Hepatocyte (in vitro differentiated cells): ENCODE measurements at regions not wholly inside any gene's neighbourhood (a gene's known extent, or its start where the extent isn't known, plus 50 kb on each side); places are given as distances from the start of the nearest gene placed in this dataset.

Experiments used
- DNase-seq: peaks from one replicate; pipeline ENCODE4 v3.0.0-alpha.2; 2016; ENCODE audit warnings: low spot score
- H2AFZ ChIP-seq: fragments of 200-600 bp; sonication (generic); 2 replicates; pipeline ENCODE4 v1.6.0; 2016; ENCODE audit warnings: antibody characterized with exemption, mild to moderate bottlenecking
- H3K27ac ChIP-seq: fragments of 200-600 bp; sonication (generic); 2 replicates; pipeline ENCODE4 v1.5.1; 2016; ENCODE audit warnings: mild to moderate bottlenecking
- H3K27me3 ChIP-seq: fragments of 200-600 bp; sonication (generic); 2 replicates; pipeline ENCODE4 v1.6.1; 2016
- H3K36me3 ChIP-seq: fragments of 200-600 bp; sonication (generic); replicated peaks from 2 replicates; pipeline ENCODE4 v1.5.1; 2016; ENCODE audit warnings: low read depth; ENCODE audit not compliant: insufficient read depth
- H3K4me1 ChIP-seq: fragments of 200-600 bp; sonication (generic); 2 replicates; pipeline ENCODE4 v1.5.1; 2016; ENCODE audit warnings: mild to moderate bottlenecking, moderate library complexity; ENCODE audit not compliant: insufficient read depth
- H3K4me2 ChIP-seq: fragments of 200-600 bp; sonication (generic); 2 replicates; pipeline ENCODE4 v1.6.0; 2016
- H3K4me3 ChIP-seq: fragments of 200-600 bp; sonication (generic); 2 replicates; pipeline ENCODE4 v1.5.1; 2016; ENCODE audit warnings: mild to moderate bottlenecking
- H3K79me2 ChIP-seq: fragments of 200-600 bp; sonication (generic); 2 replicates; pipeline ENCODE4 v1.6.0; 2017; ENCODE audit warnings: mild to moderate bottlenecking
- H3K9me2 ChIP-seq: fragments of 200-600 bp; sonication (generic); replicated peaks from 2 replicates; pipeline ENCODE4 v1.6.0; 2017; ENCODE audit warnings: mild to moderate bottlenecking; ENCODE audit not compliant: insufficient read depth
- H3K9me3 ChIP-seq: fragments of 200-600 bp; sonication (generic); 2 replicates; pipeline ENCODE4 v1.5.1; 2016; ENCODE audit warnings: low read depth, mild to moderate bottlenecking
- H4K20me1 ChIP-seq: fragments of 200-600 bp; sonication (generic); 2 replicates; pipeline ENCODE4 v1.6.0; 2016; ENCODE audit warnings: mild to moderate bottlenecking; ENCODE audit not compliant: insufficient read depth, poor library complexity, severe bottlenecking
- EZH2 ChIP-seq: fragments of 200-600 bp; sonication (generic); IDR thresholded peaks from 2 replicates; pipeline ENCODE4 v1.6.1; 2016; ENCODE audit warnings: antibody characterized with exemption, mild to moderate bottlenecking, borderline replicate concordance
- EZH2phosphoT487 ChIP-seq: fragments of 200-600 bp; sonication (generic); IDR thresholded peaks from one replicate; pipeline ENCODE4 v1.6.1; 2018; ENCODE audit warnings: antibody characterized with exemption, mild to moderate bottlenecking, low read depth, moderate library complexity; ENCODE audit not compliant: unreplicated experiment, severe bottlenecking
- WGBS: methylation state at CpG from one replicate; pipeline ENCODE4 v1.1.6; 2016; ENCODE audit warnings: low lambda C conversion rate; ENCODE audit errors: missing lambda C conversion rate; 5-methylcytosine and 5-hydroxymethylcytosine counted together
- TF ChIP-seq, protein P1 (sequence below): fragments of 200-600 bp; sonication (generic); IDR thresholded peaks from 2 replicates; pipeline ENCODE4 v1.5.1; 2016; ENCODE audit warnings: antibody characterized with exemption, mild to moderate bottlenecking; ENCODE audit not compliant: poor library complexity

DNA sequence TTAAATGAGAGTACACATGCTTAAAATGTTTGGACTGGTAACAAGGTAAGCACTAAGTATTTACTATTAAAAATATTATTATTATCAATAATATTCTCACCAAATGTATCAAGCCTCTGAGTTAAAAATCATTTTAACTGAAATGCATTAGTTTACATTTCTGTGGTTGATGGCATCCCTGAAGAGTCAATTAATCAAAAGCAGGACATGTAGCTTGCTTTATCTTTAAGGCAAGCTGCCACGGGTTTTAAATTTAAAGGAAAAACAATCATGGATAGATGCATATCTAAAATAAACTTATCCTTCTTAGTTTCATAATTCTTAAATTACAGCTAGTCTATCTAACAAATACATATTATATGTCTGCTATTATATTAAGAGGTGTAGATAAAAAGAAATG, 584.8 kb upstream of the INTU start:
- H3K36me3 ChIP-seq: no peaks in the 10 kb centered on the region
- H3K79me2 ChIP-seq: no peaks in the 10 kb centered on the region
- no peaks in the 10 kb centered on the region for H3K27me3 ChIP-seq
- no peak overlapping the region for H3K4me3 ChIP-seq
- H4K20me1 ChIP-seq: no peaks in the 10 kb centered on the region
- TF ChIP-seq EZH2 (no peak), EZH2phosphoT487 (no peak)
- TF ChIP-seq, protein P1, sequence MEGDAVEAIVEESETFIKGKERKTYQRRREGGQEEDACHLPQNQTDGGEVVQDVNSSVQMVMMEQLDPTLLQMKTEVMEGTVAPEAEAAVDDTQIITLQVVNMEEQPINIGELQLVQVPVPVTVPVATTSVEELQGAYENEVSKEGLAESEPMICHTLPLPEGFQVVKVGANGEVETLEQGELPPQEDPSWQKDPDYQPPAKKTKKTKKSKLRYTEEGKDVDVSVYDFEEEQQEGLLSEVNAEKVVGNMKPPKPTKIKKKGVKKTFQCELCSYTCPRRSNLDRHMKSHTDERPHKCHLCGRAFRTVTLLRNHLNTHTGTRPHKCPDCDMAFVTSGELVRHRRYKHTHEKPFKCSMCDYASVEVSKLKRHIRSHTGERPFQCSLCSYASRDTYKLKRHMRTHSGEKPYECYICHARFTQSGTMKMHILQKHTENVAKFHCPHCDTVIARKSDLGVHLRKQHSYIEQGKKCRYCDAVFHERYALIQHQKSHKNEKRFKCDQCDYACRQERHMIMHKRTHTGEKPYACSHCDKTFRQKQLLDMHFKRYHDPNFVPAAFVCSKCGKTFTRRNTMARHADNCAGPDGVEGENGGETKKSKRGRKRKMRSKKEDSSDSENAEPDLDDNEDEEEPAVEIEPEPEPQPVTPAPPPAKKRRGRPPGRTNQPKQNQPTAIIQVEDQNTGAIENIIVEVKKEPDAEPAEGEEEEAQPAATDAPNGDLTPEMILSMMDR: no peak
- H3K9me3 ChIP-seq: no peaks in the 10 kb centered on the region
- DNase-seq: no peak
- H3K4me1 ChIP-seq: no peaks in the 10 kb centered on the region
- no peak overlapping the region for H2AFZ ChIP-seq
- no peak overlapping the region for H3K4me2 ChIP-seq
- WGBS: 58% methylated on average over 1 of the region's 1 CpG
- H3K27ac ChIP-seq: no peak overlapping the region
- H3K9me2 ChIP-seq: no peaks in the 10 kb centered on the region

DNA sequence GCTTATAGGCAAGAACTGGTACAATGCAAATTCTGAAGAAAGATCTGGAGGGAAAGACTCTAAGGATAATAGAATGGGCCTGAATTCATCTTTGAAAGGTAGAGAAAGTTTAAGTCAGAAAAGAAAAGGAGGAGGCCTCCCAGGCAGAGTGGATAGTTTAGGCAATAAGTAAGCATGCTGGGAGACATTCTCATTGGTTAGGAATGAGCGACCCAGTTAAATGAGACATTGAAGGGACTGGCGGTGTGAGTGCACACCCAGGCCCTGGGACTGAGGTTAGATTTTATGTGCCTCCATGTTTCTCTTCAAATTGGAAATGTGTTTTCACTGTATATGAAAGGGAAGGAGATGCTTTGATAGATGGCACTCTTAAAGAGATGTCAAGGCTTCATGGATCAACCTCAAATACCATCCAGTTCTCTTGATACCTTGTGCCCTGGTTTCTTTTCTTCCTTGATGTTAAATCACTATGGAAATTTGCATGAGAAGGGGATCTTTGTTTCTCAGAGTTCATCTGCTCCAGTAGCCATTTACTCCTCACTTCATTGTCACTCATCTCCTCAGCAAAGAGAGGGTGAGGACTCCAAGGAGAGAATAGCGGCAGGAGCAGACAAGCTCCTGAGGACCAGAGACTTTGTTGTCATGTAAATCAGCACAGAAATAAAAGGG, 584.2 kb upstream of the INTU start:
- DNase-seq: no peak
- no peak overlapping the region for H3K27ac ChIP-seq
- no peaks in the 10 kb centered on the region for H3K9me2 ChIP-seq
- H3K27me3 ChIP-seq: no peaks in the 10 kb centered on the region
- H2AFZ ChIP-seq: no peak overlapping the region
- TF ChIP-seq, protein P1: no peak
- TF ChIP-seq EZH2 (no peak), EZH2phosphoT487 (no peak)
- H3K9me3 ChIP-seq: no peaks in the 10 kb centered on the region
- H4K20me1 ChIP-seq: no peaks in the 10 kb centered on the region
- no peaks in the 10 kb centered on the region for H3K4me1 ChIP-seq
- H3K4me2 ChIP-seq: no peak overlapping the region
- 95% methylated on average over 3 of the region's 3 CpGs for WGBS
- no peaks in the 10 kb centered on the region for H3K79me2 ChIP-seq
- H3K4me3 ChIP-seq: no peak overlapping the region
- no peaks in the 10 kb centered on the region for H3K36me3 ChIP-seq

DNA sequence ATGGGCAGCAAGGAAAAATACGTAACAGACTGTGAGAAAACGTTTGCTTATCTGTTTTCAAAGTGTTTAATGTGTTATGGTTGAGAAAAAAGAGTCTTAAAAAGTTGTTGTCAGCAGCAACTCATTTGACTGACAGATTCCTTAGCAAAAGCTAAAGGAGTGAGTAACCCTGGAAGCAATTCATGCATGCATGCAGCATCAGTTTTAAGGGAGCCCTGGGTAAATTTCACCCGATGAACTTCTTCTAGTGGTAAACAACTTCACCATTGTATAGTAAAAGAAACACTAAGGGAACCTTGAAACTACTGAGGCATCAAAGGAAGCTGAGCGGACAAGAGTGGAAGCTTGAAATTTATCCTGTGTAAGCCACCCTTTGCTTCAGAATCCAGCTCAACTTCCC, 583.2 kb upstream of the INTU start:
- H3K9me3 ChIP-seq: no peaks in the 10 kb centered on the region
- H4K20me1 ChIP-seq: no peaks in the 10 kb centered on the region
- no peak overlapping the region for H3K4me2 ChIP-seq
- no peaks in the 10 kb centered on the region for H3K9me2 ChIP-seq
- no peaks in the 10 kb centered on the region for H3K36me3 ChIP-seq
- no peaks in the 10 kb centered on the region for H3K27me3 ChIP-seq
- TF ChIP-seq EZH2phosphoT487 (no peak), EZH2 (no peak)
- TF ChIP-seq, protein P1: no peak
- H3K79me2 ChIP-seq: no peaks in the 10 kb centered on the region
- no peak overlapping the region for H3K27ac ChIP-seq
- no peaks in the 10 kb centered on the region for H3K4me1 ChIP-seq
- no peak overlapping the region for H2AFZ ChIP-seq
- no peak for DNase-seq
- WGBS: 72% methylated on average over 4 of the region's 4 CpGs
- no peak overlapping the region for H3K4me3 ChIP-seq
